ENCODE measurements at regions not wholly inside any gene's neighbourhood (a gene's known extent, or its start where the extent isn't known, plus 50 kb on each side); places are given as distances from the start of the nearest gene placed in this dataset.

GRCh38 chr18:25831301-25831701 is 259.1 kb downstream of the SS18 start:
- TF ChIP-seq CTCF (IDR thresholded peaks at IDR 0.05; ENCODE audit: poor library complexity): no peak
- no peak for TF ChIP-seq EZH2 (IDR thresholded peaks at IDR 0.05; ENCODE audit: borderline replicate concordance)
